Lower lobe of right lung (tissue), 2 donors: ENCODE measurements at regions not wholly inside any gene's neighbourhood (a gene's known extent, or its start where the extent isn't known, plus 50 kb on each side); places are given as distances from the start of the nearest gene placed in this dataset.

Experiments used
- ATAC-seq, 2 donors: fragments of 200-7000 bp; cut with Tn5 transposase; one replicate each; pipeline ENCODE4 v1.9.1; 2020 to 2022; ENCODE audit warnings: mild to moderate bottlenecking in 2 of 2, moderate library complexity in 2 of 2
- DNase-seq: peaks from one replicate; pipeline ENCODE4 v3.0.0-alpha.2; 2020
- H3K27ac ChIP-seq: fragments of 200-600 bp; one replicate; pipeline ENCODE4 v1.8.0; 2022
- H3K27me3 ChIP-seq: fragments of 200-600 bp; one replicate; pipeline ENCODE4 v1.8.0; 2022; ENCODE audit warnings: low read depth
- H3K36me3 ChIP-seq: fragments of 200-600 bp; one replicate; pipeline ENCODE4 v1.8.0; 2022; ENCODE audit warnings: mild to moderate bottlenecking
- H3K4me1 ChIP-seq: fragments of 200-600 bp; one replicate; pipeline ENCODE4 v1.8.0; 2022
- H3K4me3 ChIP-seq: fragments of 200-600 bp; one replicate; pipeline ENCODE4 v1.8.0; 2022; ENCODE audit warnings: mild to moderate bottlenecking
- H3K9me3 ChIP-seq: fragments of 200-600 bp; one replicate; pipeline ENCODE4 v1.8.0; 2022
- intact Hi-C: fragments of 100-400 bp; cut with DNase I; formaldehyde crosslinking; loops from one replicate; pipeline ENCODE4 v1.11.0; 2022
- TF ChIP-seq, protein P1 (sequence below): fragments of 200-600 bp; IDR thresholded peaks from one replicate; pipeline ENCODE4 v1.8.0; 2022; ENCODE audit warnings: antibody characterized with exemption, mild to moderate bottlenecking
- donor health status: DM: no; HTN: yes; CAD: no; lungs with severe emphysema.

DNA sequence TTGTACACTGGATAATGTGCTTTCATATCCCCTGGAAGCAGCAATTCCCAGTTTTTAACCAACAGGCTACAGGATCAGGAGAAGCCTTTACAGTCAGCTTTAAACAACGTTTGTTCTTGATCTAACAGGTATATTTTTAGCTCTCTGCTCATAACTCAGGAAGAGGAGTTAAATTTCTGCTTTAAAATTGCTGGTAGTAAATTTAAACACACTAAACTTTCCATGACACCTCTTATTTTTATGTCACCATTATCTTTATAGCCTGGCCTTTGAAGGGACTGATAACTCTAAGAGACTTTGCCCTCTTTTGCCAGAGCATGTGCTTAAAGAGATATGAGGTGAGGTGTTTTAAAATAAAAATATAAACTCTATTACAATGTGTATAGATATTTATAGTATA lies 119.6 kb upstream of the BRINP3 start:
- Histone ChIP-seq H3K4me1 (no peaks in the 10 kb centered on the region), H3K4me3 (no peak overlapping the region), H3K27ac (no peak overlapping the region), H3K27me3 (no peaks in the 10 kb centered on the region), H3K9me3 (no peaks in the 10 kb centered on the region), H3K36me3 (no peaks in the 10 kb centered on the region)
- DNase-seq (no peak), ATAC-seq (no peak)
- TF ChIP-seq, protein P1, sequence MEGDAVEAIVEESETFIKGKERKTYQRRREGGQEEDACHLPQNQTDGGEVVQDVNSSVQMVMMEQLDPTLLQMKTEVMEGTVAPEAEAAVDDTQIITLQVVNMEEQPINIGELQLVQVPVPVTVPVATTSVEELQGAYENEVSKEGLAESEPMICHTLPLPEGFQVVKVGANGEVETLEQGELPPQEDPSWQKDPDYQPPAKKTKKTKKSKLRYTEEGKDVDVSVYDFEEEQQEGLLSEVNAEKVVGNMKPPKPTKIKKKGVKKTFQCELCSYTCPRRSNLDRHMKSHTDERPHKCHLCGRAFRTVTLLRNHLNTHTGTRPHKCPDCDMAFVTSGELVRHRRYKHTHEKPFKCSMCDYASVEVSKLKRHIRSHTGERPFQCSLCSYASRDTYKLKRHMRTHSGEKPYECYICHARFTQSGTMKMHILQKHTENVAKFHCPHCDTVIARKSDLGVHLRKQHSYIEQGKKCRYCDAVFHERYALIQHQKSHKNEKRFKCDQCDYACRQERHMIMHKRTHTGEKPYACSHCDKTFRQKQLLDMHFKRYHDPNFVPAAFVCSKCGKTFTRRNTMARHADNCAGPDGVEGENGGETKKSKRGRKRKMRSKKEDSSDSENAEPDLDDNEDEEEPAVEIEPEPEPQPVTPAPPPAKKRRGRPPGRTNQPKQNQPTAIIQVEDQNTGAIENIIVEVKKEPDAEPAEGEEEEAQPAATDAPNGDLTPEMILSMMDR = no peak
- intact Hi-C loops = no loop called here

DNA sequence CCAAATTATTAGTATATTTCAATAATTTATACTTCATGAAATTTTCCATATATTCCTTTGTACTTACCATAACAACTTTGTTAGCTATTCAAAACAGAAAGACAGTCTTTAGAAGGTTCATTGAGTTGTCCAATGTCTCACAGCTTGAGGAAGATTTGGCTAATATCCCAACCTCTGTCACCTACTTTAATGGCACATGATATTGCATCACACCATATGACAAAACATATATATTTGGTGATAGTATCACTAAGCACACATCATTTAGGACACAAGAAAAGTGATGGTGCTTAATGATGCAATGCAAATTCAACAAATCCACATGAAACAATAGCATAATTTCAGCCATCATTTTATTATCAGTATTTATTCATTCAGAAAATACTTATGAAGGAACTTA lies 122.0 kb upstream of the BRINP3 start:
- H3K36me3 ChIP-seq = no peaks in the 10 kb centered on the region
- intact Hi-C loops = no loop called here
- TF ChIP-seq, protein P1 = no peak
- ATAC-seq = no peak
- no peak for DNase-seq
- no peaks in the 10 kb centered on the region for H3K4me1 ChIP-seq
- no peak overlapping the region for H3K4me3 ChIP-seq
- H3K27me3 ChIP-seq = no peaks in the 10 kb centered on the region
- no peaks in the 10 kb centered on the region for H3K9me3 ChIP-seq
- no peak overlapping the region for H3K27ac ChIP-seq

DNA sequence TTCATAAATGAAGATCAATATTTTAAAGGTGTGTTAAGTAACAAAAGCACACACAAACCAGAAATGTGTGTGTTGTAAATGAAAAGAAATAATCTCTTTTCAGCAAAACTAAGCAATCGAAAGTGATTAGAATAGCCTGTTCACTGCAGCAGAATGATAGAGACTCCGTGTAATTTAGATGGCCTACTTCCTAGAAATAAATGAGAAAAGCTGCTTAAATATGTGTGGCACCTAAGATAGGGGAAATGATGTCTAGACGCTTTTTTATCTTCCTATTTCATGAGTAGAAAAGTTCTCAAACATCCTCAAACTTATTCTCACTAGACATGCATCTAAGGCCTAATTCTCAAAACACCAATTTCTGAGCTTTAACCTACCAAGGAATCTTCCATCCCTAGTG lies 124.7 kb upstream of the BRINP3 start:
- no peaks in the 10 kb centered on the region for H3K4me1 ChIP-seq
- H3K36me3 ChIP-seq = no peaks in the 10 kb centered on the region
- H3K4me3 ChIP-seq = no peak overlapping the region
- H3K9me3 ChIP-seq = no peaks in the 10 kb centered on the region
- DNase-seq (no peak), ATAC-seq (no peak)
- TF ChIP-seq, protein P1 = no peak
- H3K27me3 ChIP-seq = no peaks in the 10 kb centered on the region
- intact Hi-C loops = no loop called here
- no peak overlapping the region for H3K27ac ChIP-seq

DNA sequence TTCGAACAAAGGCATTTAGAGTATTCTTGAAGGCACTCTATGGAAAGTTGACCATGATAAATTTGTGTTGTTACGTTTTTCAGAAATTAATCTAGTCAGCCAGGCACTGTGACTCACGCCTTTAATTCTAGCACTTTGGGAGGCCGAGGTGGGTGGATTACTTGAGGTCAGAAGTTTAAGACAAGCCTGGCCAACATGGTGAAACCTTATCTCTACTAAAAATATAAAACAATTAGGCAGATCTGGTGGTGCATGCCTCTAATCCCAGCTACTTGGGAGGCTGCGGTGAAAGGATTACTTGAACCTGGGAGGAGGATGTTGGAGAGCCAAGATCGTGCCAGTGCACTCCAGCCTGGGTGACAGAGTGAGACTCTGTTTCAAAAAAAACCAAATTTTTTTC lies 130.6 kb upstream of the BRINP3 start:
- TF ChIP-seq, protein P1 = no peak
- H3K36me3 ChIP-seq = no peaks in the 10 kb centered on the region
- no peak for DNase-seq
- ATAC-seq = no peak
- no peaks in the 10 kb centered on the region for H3K27me3 ChIP-seq
- H3K9me3 ChIP-seq = no peaks in the 10 kb centered on the region
- H3K4me1 ChIP-seq = no peaks in the 10 kb centered on the region
- intact Hi-C loops = no loop called here
- no peak overlapping the region for H3K4me3 ChIP-seq
- H3K27ac ChIP-seq = no peak overlapping the region

DNA sequence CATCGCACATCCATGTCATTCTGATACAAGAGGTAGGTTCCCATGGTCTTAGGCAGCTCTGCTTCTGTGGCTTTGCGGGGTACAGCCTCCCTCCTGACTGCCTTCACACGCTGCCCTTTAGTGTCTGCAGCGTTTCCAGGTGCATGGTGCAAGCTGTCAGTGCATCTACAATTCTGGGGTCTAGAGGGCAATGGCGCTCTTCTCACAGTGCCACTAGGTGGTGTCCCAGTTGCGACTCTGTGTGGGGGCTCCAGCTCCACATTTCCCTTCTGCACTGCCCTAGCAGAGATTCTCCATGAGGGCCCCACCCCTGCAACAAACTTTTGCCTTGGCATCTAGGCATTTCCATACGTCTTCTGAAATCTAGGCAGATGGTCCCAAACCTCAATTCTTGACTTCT lies 138.2 kb upstream of the BRINP3 start:
- no peaks in the 10 kb centered on the region for H3K9me3 ChIP-seq
- no peaks in the 10 kb centered on the region for H3K27me3 ChIP-seq
- H3K4me3 ChIP-seq = no peak overlapping the region
- TF ChIP-seq, protein P1 = no peak
- H3K27ac ChIP-seq = no peak overlapping the region
- intact Hi-C loops = no loop called here
- no peaks in the 10 kb centered on the region for H3K36me3 ChIP-seq
- H3K4me1 ChIP-seq = no peaks in the 10 kb centered on the region
- DNase-seq = no peak
- ATAC-seq = no peak

DNA sequence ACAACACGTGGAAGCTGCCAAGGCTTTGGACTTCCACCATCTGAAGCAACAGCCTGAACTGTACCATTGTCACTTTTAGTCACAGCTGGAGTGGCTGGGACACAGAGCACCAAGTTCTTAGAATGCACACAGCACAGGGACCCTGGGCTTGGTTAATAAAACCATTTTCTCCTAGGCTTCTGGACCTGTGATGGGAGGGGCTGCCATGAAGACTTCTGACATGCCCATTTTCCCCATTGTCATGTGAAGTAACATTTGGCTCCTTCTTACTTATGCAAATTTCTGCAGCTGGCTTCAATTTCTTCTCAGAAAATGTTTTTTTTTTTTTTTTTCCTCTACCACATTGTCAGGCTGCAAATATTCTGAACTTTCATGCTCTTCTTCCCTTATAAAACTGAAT lies 138.6 kb upstream of the BRINP3 start:
- Histone ChIP-seq H3K4me1 (no peaks in the 10 kb centered on the region), H3K36me3 (no peaks in the 10 kb centered on the region), H3K27me3 (no peaks in the 10 kb centered on the region), H3K9me3 (no peaks in the 10 kb centered on the region), H3K4me3 (no peak overlapping the region), H3K27ac (no peak overlapping the region)
- intact Hi-C loops = no loop called here
- TF ChIP-seq, protein P1 = no peak
- ATAC-seq (no peak), DNase-seq (no peak)
